ENCODE measurements at regions not wholly inside any gene's neighbourhood (a gene's known extent, or its start where the extent isn't known, plus 50 kb on each side); places are given as distances from the start of the nearest gene placed in this dataset.

DNA sequence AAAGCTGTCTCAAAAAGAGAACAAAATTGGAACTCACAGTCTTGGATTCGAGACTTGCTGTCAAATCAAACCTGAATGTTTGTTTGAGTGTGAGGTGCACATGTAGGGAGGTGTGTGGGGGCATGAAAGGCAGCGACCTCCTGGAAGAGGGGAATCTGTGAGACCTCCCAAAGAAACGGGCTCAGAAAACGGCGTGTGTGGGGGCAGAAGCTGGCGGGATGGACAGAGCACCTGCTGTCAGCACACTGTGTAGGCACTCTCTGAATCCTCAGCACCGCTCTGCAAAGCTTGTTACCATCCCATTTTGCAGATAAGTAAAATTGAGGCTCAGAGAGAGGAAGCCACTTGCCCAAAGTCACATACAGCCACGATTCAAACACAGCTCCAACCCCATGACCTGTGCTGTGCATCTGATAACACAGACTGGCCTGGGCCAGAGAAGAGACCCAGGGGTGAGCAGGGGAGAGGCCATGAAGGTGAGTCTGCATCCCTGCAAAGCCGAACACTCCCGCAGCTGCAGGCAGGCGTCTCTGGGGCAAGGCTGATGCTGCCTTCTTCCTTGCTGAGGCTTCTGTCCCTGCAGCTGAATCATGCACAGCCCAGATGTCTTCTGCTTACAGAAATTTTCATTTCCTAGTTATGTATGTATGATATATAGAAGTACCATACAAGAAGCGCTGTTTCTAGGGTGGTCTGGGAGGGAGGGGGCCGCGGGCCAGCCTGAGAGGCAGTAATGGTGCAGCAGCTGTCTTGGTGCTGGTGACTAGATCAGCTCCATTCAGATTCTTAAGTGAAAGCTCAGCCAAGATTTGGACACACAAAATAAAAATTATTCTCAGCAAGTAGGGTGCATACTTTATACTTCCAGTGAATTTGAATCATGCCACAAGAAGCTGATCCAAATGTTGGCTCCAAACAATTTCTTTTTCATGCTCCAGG, 67.3 kb upstream of the SHISAL1 start:
- no peaks in the 10 kb centered on the region for H3K36me3 ChIP-seq (ENCODE audit: control insufficient read depth in 1 of 2, insufficient read depth in 2 of 2, low read length in 2 of 2)
- ATAC-seq = no peak

More for the DNA sequence above, 67.3 kb upstream of the SHISAL1 start:
- H3K4me1 ChIP-seq (ENCODE audit: control insufficient read depth in 1 of 2, insufficient read depth in 2 of 2, low read length in 2 of 2) = no peaks in the 10 kb centered on the region
- H4K20me1 ChIP-seq (ENCODE audit: insufficient read depth) = no peaks in the 10 kb centered on the region
- DNase-seq (ENCODE audit: low read depth, low spot score) = no peak
- H3K4me3 ChIP-seq (replicated peaks in 1 of 2; ENCODE audit: low read depth in 1 of 2, low read length in 2 of 2) = no peak overlapping the region
- H3K4me2 ChIP-seq (ENCODE audit: low read length) = no peak overlapping the region
- intact Hi-C loops (cut with micrococcal nuclease) = no loop called here
- POLR2A ChIA-PET = no interaction called here
- H3K9me2 ChIP-seq (ENCODE audit: insufficient read depth) = no peaks in the 10 kb centered on the region
- TF ChIP-seq YY1 (IDR thresholded peaks at IDR 0.05; ENCODE audit: extremely low read depth, insufficient replicate concordance, low read depth, low read length) = no peak
- TF ChIP-seq, protein P1, sequence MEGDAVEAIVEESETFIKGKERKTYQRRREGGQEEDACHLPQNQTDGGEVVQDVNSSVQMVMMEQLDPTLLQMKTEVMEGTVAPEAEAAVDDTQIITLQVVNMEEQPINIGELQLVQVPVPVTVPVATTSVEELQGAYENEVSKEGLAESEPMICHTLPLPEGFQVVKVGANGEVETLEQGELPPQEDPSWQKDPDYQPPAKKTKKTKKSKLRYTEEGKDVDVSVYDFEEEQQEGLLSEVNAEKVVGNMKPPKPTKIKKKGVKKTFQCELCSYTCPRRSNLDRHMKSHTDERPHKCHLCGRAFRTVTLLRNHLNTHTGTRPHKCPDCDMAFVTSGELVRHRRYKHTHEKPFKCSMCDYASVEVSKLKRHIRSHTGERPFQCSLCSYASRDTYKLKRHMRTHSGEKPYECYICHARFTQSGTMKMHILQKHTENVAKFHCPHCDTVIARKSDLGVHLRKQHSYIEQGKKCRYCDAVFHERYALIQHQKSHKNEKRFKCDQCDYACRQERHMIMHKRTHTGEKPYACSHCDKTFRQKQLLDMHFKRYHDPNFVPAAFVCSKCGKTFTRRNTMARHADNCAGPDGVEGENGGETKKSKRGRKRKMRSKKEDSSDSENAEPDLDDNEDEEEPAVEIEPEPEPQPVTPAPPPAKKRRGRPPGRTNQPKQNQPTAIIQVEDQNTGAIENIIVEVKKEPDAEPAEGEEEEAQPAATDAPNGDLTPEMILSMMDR (IDR thresholded peaks at IDR 0.05 in 2 of 3, conservative IDR thresholded peaks at IDR 0.05 in 1 of 3; ENCODE audit: borderline replicate concordance in 1 of 3, insufficient read depth in 1 of 3, low read depth in 2 of 3, low read length in 2 of 3) = no peak
- no peak for TF ChIP-seq SIN3A (IDR thresholded peaks at IDR 0.05; ENCODE audit: low read depth)
- TF ChIP-seq RAD21 (IDR thresholded peaks at IDR 0.05; ENCODE audit: low read depth) = no peak
- TF ChIP-seq JUND (IDR thresholded peaks at IDR 0.05) = no peak
- no peak for TF ChIP-seq EZH2 (IDR thresholded peaks at IDR 0.05)
- TF ChIP-seq SP1 (IDR thresholded peaks at IDR 0.05; ENCODE audit: low read depth) = no peak
- no peak for TF ChIP-seq CBX3 (IDR thresholded peaks at IDR 0.05; ENCODE audit: low read depth)
- TF ChIP-seq, protein P2, sequence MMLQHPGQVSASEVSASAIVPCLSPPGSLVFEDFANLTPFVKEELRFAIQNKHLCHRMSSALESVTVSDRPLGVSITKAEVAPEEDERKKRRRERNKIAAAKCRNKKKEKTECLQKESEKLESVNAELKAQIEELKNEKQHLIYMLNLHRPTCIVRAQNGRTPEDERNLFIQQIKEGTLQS (IDR thresholded peaks at IDR 0.05) = no peak
- TF ChIP-seq FOSL1 (IDR thresholded peaks at IDR 0.05; ENCODE audit: low read depth) = no peak
- TF ChIP-seq EGR1 (IDR thresholded peaks at IDR 0.05; ENCODE audit: low read depth) = no peak
- no peak for TF ChIP-seq EZH2phosphoT487 (IDR thresholded peaks at IDR 0.05; ENCODE audit: borderline replicate concordance)
- TF ChIP-seq, protein P3, sequence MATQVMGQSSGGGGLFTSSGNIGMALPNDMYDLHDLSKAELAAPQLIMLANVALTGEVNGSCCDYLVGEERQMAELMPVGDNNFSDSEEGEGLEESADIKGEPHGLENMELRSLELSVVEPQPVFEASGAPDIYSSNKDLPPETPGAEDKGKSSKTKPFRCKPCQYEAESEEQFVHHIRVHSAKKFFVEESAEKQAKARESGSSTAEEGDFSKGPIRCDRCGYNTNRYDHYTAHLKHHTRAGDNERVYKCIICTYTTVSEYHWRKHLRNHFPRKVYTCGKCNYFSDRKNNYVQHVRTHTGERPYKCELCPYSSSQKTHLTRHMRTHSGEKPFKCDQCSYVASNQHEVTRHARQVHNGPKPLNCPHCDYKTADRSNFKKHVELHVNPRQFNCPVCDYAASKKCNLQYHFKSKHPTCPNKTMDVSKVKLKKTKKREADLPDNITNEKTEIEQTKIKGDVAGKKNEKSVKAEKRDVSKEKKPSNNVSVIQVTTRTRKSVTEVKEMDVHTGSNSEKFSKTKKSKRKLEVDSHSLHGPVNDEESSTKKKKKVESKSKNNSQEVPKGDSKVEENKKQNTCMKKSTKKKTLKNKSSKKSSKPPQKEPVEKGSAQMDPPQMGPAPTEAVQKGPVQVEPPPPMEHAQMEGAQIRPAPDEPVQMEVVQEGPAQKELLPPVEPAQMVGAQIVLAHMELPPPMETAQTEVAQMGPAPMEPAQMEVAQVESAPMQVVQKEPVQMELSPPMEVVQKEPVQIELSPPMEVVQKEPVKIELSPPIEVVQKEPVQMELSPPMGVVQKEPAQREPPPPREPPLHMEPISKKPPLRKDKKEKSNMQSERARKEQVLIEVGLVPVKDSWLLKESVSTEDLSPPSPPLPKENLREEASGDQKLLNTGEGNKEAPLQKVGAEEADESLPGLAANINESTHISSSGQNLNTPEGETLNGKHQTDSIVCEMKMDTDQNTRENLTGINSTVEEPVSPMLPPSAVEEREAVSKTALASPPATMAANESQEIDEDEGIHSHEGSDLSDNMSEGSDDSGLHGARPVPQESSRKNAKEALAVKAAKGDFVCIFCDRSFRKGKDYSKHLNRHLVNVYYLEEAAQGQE (IDR thresholded peaks at IDR 0.05; ENCODE audit: low read depth) = no peak
- no peak for TF ChIP-seq ELF1 (IDR thresholded peaks at IDR 0.05; ENCODE audit: borderline replicate concordance, low read depth)
- no peak for TF ChIP-seq CEBPB (IDR thresholded peaks at IDR 0.05; ENCODE audit: low read depth)
- no peak for TF ChIP-seq ZFX (IDR thresholded peaks at IDR 0.05)
- no peak for TF ChIP-seq POLR2AphosphoS5 (IDR thresholded peaks at IDR 0.05; ENCODE audit: low read depth, low read length)
- TF ChIP-seq, protein P4, sequence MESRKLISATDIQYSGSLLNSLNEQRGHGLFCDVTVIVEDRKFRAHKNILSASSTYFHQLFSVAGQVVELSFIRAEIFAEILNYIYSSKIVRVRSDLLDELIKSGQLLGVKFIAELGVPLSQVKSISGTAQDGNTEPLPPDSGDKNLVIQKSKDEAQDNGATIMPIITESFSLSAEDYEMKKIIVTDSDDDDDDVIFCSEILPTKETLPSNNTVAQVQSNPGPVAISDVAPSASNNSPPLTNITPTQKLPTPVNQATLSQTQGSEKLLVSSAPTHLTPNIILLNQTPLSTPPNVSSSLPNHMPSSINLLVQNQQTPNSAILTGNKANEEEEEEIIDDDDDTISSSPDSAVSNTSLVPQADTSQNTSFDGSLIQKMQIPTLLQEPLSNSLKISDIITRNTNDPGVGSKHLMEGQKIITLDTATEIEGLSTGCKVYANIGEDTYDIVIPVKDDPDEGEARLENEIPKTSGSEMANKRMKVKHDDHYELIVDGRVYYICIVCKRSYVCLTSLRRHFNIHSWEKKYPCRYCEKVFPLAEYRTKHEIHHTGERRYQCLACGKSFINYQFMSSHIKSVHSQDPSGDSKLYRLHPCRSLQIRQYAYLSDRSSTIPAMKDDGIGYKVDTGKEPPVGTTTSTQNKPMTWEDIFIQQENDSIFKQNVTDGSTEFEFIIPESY (IDR thresholded peaks at IDR 0.05; ENCODE audit: extremely low read depth, insufficient replicate concordance, low read length) = no peak
- no peak for TF ChIP-seq ZNF274 (IDR thresholded peaks at IDR 0.05; ENCODE audit: low read depth, low read length)
- H3K27ac ChIP-seq (ENCODE audit: low read depth, low read length) = no peak overlapping the region
- H3K9me3 ChIP-seq (ENCODE audit: control insufficient read depth in 1 of 2, insufficient read depth in 1 of 2, low read depth in 1 of 2, low read length in 2 of 2) = 0 out of 4 replicates have a peak, but pooled peaks cover 0 to 12% of the 10 kb centered on the region in 2 experiments
- no peak overlapping the region for H3K9ac ChIP-seq (ENCODE audit: low read length)
- no peak overlapping the region for H2AFZ ChIP-seq (ENCODE audit: low read depth, low read length, poor library complexity, severe bottlenecking)
- CTCF ChIA-PET = no interaction called here
- no peaks in the 10 kb centered on the region for H3K79me2 ChIP-seq (ENCODE audit: insufficient read depth, low read length)
- BruUV-seq (replicated peaks) = no TSS peak
- RAD21 ChIA-PET (ENCODE audit: low non-redundant PET in 1 of 2, low total read pairs in 2 of 2, uncharacterized antibody in 2 of 2, unreplicated experiment in 2 of 2) = no interaction called here
- H3K27me3 ChIP-seq (ENCODE audit: insufficient read depth, low read length) = no peaks in the 10 kb centered on the region

Measured in HCT116 (cell line).